SU-DHL-6 (cell line): ENCODE measurements at regions not wholly inside any gene's neighbourhood (a gene's known extent, or its start where the extent isn't known, plus 50 kb on each side); places are given as distances from the start of the nearest gene placed in this dataset.

Experiments used
- EZH2phosphoT487 ChIP-seq: fragments of 200-600 bp; sonication (generic), shearing (Covaris generic); conservative IDR thresholded peaks from 2 replicates; pipeline ENCODE4 v1.6.1; 2018; ENCODE audit warnings: mild to moderate bottlenecking, antibody characterized with exemption, low read length, moderate library complexity, mixed read lengths
- TF ChIP-seq, protein P1 (sequence below): fragments of 200-600 bp; sonication (generic); IDR thresholded peaks from one replicate; pipeline ENCODE4 v1.5.1; 2017; ENCODE audit warnings: antibody characterized with exemption, mild to moderate bottlenecking, low read length, moderate library complexity; ENCODE audit not compliant: insufficient read depth, poor library complexity, severe bottlenecking

- TF ChIP-seq, protein P1, sequence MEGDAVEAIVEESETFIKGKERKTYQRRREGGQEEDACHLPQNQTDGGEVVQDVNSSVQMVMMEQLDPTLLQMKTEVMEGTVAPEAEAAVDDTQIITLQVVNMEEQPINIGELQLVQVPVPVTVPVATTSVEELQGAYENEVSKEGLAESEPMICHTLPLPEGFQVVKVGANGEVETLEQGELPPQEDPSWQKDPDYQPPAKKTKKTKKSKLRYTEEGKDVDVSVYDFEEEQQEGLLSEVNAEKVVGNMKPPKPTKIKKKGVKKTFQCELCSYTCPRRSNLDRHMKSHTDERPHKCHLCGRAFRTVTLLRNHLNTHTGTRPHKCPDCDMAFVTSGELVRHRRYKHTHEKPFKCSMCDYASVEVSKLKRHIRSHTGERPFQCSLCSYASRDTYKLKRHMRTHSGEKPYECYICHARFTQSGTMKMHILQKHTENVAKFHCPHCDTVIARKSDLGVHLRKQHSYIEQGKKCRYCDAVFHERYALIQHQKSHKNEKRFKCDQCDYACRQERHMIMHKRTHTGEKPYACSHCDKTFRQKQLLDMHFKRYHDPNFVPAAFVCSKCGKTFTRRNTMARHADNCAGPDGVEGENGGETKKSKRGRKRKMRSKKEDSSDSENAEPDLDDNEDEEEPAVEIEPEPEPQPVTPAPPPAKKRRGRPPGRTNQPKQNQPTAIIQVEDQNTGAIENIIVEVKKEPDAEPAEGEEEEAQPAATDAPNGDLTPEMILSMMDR, result no peak
- TF ChIP-seq EZH2phosphoT487, result no peak
Measured at GRCh38 chr18:25843791-25844190, 246.6 kb downstream of the SS18 start.
